Midbrain (tissue), 1 donor: ENCODE measurements at regions not wholly inside any gene's neighbourhood (a gene's known extent, or its start where the extent isn't known, plus 50 kb on each side); places are given as distances from the start of the nearest gene placed in this dataset.

ENCODE experiments used
- DNase-seq: peaks from one replicate; lab custom pipeline; 2025; lab: John Stamatoyannopoulos, UW

- no peak for DNase-seq
Observed at GRCh38 chr4:120525106-120525505, 397.4 kb downstream of the PRDM5 start.

- DNase-seq: no peak
Observed at GRCh38 chr4:120524237-120524636, 398.3 kb downstream of the PRDM5 start.

GRCh38 chr4:120520761-120521160 lies 401.8 kb downstream of the PRDM5 start:
- no peak for DNase-seq

- DNase-seq: no peak
Observed at GRCh38 chr4:120517966-120518365, 404.6 kb downstream of the PRDM5 start.

GRCh38 chr4:120509719-120510118 lies 412.8 kb downstream of the PRDM5 start:
- no peak for DNase-seq

GRCh38 chr4:120509222-120509621 lies 413.3 kb downstream of the PRDM5 start:
- no peak for DNase-seq

- DNase-seq: no peak
Observed at GRCh38 chr4:120508036-120508435, 414.5 kb downstream of the PRDM5 start.

- no peak for DNase-seq
Observed at GRCh38 chr4:120506536-120506935, 416.0 kb downstream of the PRDM5 start.

GRCh38 chr4:120498678-120499077 lies 423.8 kb downstream of the PRDM5 start:
- DNase-seq: no peak

GRCh38 chr4:120491481-120491880 lies 424.8 kb upstream of the MAD2L1 start:
- no peak for DNase-seq

- DNase-seq: no peak
Observed at GRCh38 chr4:120481756-120482155, 415.1 kb upstream of the MAD2L1 start.

GRCh38 chr4:120472447-120473131 lies 405.9 kb upstream of the MAD2L1 start:
- no peak for DNase-seq

- DNase-seq: no peak
Observed at GRCh38 chr4:120466429-120466828, 399.8 kb upstream of the MAD2L1 start.

- DNase-seq: no peak
Observed at GRCh38 chr4:120454788-120455187, 388.1 kb upstream of the MAD2L1 start.

GRCh38 chr4:120452536-120452935 lies 385.9 kb upstream of the MAD2L1 start:
- no peak for DNase-seq

GRCh38 chr4:120452001-120452400 lies 385.4 kb upstream of the MAD2L1 start:
- no peak for DNase-seq

- DNase-seq: no peak
Observed at GRCh38 chr4:120447774-120448173, 381.1 kb upstream of the MAD2L1 start.

- no peak for DNase-seq
Observed at GRCh38 chr4:120446051-120446567, 379.5 kb upstream of the MAD2L1 start.

- no peak for DNase-seq
Observed at GRCh38 chr4:120445186-120445585, 378.5 kb upstream of the MAD2L1 start.

- DNase-seq: no peak
Observed at GRCh38 chr4:120443116-120443515, 376.5 kb upstream of the MAD2L1 start.

- no peak for DNase-seq
Observed at GRCh38 chr4:120440730-120441129, 374.1 kb upstream of the MAD2L1 start.

- no peak for DNase-seq
Observed at GRCh38 chr4:120435179-120435578, 368.5 kb upstream of the MAD2L1 start.

- DNase-seq: no peak
Observed at GRCh38 chr4:120434756-120435155, 368.1 kb upstream of the MAD2L1 start.

- no peak for DNase-seq
Observed at GRCh38 chr4:120432301-120432860, 365.7 kb upstream of the MAD2L1 start.
